ENCODE measurements at regions not wholly inside any gene's neighbourhood (a gene's known extent, or its start where the extent isn't known, plus 50 kb on each side); places are given as distances from the start of the nearest gene placed in this dataset.

GRCh38 chr7:112610636-112611035 lies 129.8 kb downstream of the LSMEM1 start:
- TF ChIP-seq CTCF (IDR thresholded peaks at IDR 0.05) (no peak), EP300 (IDR thresholded peaks at IDR 0.05) (no peak)
